ENCODE measurements at regions not wholly inside any gene's neighbourhood (a gene's known extent, or its start where the extent isn't known, plus 50 kb on each side); places are given as distances from the start of the nearest gene placed in this dataset.

DNA sequence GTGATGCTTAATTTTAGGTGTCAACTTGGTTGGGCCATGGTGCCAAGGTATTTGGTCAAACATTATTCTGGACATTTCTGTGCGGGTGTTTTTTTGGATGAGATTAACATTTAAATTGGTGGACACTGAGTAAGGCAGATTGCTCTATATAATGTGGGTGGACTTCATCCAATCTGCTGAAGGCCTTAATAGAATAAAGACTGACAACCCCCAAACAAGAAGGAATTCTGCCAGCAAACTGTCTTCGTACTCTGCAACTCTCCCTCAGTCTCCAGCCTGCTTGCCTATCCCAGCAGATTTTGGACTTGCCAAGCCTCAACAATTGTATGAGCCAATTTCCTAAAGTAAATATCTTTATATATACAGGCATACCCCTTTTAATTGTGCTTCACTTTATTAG lies 850.1 kb downstream of the TBC1D32 start:
- Mint-ChIP-seq H3K27ac (no peak overlapping the region), H3K4me1 (no peaks in the 10 kb centered on the region), H3K4me3 (no peak overlapping the region), H3K9me3 (peaks cover 10% of the 10 kb centered on the region), H3K27me3 (ENCODE audit: insufficient read depth) (no peaks in the 10 kb centered on the region), H3K36me3 (ENCODE audit: low read depth) (no peaks in the 10 kb centered on the region)
- no peaks in the 10 kb centered on the region for H3K4me1 ChIP-seq (ENCODE audit: control insufficient read depth, insufficient read depth, low read length)
- no peak overlapping the region for H3K9ac ChIP-seq (ENCODE audit: extremely low read depth, low read length, poor library complexity, severe bottlenecking)
- no peak overlapping the region for H3K27ac ChIP-seq (ENCODE audit: low read depth, low read length)
- no peaks in the 10 kb centered on the region for H3K36me3 ChIP-seq (ENCODE audit: control insufficient read depth, insufficient read depth, low read length)
- 77 to 92% methylated on average over 2 of the region's 2 CpGs for WGBS, 2 experiments (ENCODE audit: insufficient coverage in 1 of 2, insufficient read length in 1 of 2)
- H3K9me3 ChIP-seq (ENCODE audit: control insufficient read depth, low read length): peaks cover 6% of the 10 kb centered on the region
- no peak for DNase-seq
- H3K4me3 ChIP-seq (ENCODE audit: low read length): no peak overlapping the region
- no peaks in the 10 kb centered on the region for H3K27me3 ChIP-seq (ENCODE audit: control insufficient read depth, insufficient read depth, low read length, poor library complexity, severe bottlenecking)
- TF ChIP-seq, protein P1, sequence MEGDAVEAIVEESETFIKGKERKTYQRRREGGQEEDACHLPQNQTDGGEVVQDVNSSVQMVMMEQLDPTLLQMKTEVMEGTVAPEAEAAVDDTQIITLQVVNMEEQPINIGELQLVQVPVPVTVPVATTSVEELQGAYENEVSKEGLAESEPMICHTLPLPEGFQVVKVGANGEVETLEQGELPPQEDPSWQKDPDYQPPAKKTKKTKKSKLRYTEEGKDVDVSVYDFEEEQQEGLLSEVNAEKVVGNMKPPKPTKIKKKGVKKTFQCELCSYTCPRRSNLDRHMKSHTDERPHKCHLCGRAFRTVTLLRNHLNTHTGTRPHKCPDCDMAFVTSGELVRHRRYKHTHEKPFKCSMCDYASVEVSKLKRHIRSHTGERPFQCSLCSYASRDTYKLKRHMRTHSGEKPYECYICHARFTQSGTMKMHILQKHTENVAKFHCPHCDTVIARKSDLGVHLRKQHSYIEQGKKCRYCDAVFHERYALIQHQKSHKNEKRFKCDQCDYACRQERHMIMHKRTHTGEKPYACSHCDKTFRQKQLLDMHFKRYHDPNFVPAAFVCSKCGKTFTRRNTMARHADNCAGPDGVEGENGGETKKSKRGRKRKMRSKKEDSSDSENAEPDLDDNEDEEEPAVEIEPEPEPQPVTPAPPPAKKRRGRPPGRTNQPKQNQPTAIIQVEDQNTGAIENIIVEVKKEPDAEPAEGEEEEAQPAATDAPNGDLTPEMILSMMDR (conservative IDR thresholded peaks at IDR 0.05): no peak

DNA sequence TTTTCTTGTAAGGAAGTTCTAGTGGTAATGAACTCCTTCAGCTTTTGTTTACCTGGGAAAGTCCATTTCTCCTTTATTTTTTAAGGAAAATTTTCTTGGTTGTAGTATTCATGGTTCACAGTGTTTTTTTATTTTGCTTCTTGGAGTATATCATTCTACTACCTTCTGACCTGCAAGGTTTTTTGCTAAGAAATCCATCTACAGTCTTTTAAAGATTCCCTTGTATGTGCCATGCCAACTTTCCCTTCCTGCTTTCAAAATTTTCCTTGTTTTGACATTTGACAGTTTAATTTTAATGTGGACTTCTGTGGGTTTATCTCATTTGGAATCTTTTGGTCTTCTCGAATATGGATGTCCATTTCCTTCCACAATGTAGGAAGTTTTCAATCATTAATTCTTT lies 855.6 kb downstream of the TBC1D32 start:
- peaks cover 29% of the 10 kb centered on the region for H3K9me3 Mint-ChIP-seq
- no peak overlapping the region for H3K4me3 ChIP-seq (ENCODE audit: low read length)
- H3K27me3 ChIP-seq (ENCODE audit: control insufficient read depth, insufficient read depth, low read length, poor library complexity, severe bottlenecking): no peaks in the 10 kb centered on the region
- no peak overlapping the region for H3K27ac Mint-ChIP-seq
- H3K9ac ChIP-seq (ENCODE audit: extremely low read depth, low read length, poor library complexity, severe bottlenecking): no peak overlapping the region
- no peaks in the 10 kb centered on the region for H3K4me1 ChIP-seq (ENCODE audit: control insufficient read depth, insufficient read depth, low read length)
- no peak overlapping the region for H3K27ac ChIP-seq (ENCODE audit: low read depth, low read length)
- peaks cover 32% of the 10 kb centered on the region for H3K9me3 ChIP-seq (ENCODE audit: control insufficient read depth, low read length)
- no peak for DNase-seq
- WGBS, 2 experiments (ENCODE audit: insufficient coverage in 1 of 2, insufficient read length in 1 of 2): 63% methylated on average over 1 of the region's 1 CpG; no CpG with 5 or more reads in 1 of the 2 experiments
- no peaks in the 10 kb centered on the region for H3K36me3 Mint-ChIP-seq (ENCODE audit: low read depth)
- no peak overlapping the region for H3K4me3 Mint-ChIP-seq
- H3K27me3 Mint-ChIP-seq (ENCODE audit: insufficient read depth): no peaks in the 10 kb centered on the region
- TF ChIP-seq, protein P1 (conservative IDR thresholded peaks at IDR 0.05): no peak
- no peaks in the 10 kb centered on the region for H3K4me1 Mint-ChIP-seq
- no peaks in the 10 kb centered on the region for H3K36me3 ChIP-seq (ENCODE audit: control insufficient read depth, insufficient read depth, low read length)

DNA sequence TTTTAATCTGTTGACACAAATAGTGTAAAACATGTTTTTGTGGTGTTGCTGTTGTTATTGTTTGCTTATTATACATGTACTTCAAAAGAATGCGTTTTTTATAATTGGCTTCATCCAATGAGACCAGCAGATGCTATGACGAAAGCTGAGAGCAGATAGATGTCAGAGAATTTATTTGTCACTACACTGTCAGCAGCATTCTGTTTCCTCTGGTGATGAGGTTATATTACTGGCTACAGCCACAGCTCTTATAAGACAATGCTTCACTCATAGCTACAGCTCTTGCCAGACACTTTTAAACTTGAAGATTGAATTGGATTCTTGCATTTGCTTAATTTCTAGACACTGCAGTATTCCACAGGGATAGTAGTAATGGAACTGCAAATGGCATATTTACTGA lies 860.5 kb downstream of the TBC1D32 start:
- H3K9me3 ChIP-seq (ENCODE audit: control insufficient read depth, low read length): peaks cover 29% of the 10 kb centered on the region
- no peak overlapping the region for H3K27ac ChIP-seq (ENCODE audit: low read depth, low read length)
- H3K36me3 ChIP-seq (ENCODE audit: control insufficient read depth, insufficient read depth, low read length): no peaks in the 10 kb centered on the region
- TF ChIP-seq, protein P1 (conservative IDR thresholded peaks at IDR 0.05): no peak
- H3K27ac Mint-ChIP-seq: no peak overlapping the region
- H3K4me1 Mint-ChIP-seq: no peaks in the 10 kb centered on the region
- peaks cover 20% of the 10 kb centered on the region for H3K9me3 Mint-ChIP-seq
- DNase-seq: no peak
- H3K27me3 Mint-ChIP-seq (ENCODE audit: insufficient read depth): no peaks in the 10 kb centered on the region
- no peak overlapping the region for H3K4me3 ChIP-seq (ENCODE audit: low read length)
- 79 to 100% methylated on average over 1 to 2 of the region's 2 CpGs for WGBS, 2 experiments (ENCODE audit: insufficient coverage in 1 of 2, insufficient read length in 1 of 2)
- no peaks in the 10 kb centered on the region for H3K4me1 ChIP-seq (ENCODE audit: control insufficient read depth, insufficient read depth, low read length)
- no peaks in the 10 kb centered on the region for H3K36me3 Mint-ChIP-seq (ENCODE audit: low read depth)
- no peak overlapping the region for H3K9ac ChIP-seq (ENCODE audit: extremely low read depth, low read length, poor library complexity, severe bottlenecking)
- H3K4me3 Mint-ChIP-seq: no peak overlapping the region
- no peaks in the 10 kb centered on the region for H3K27me3 ChIP-seq (ENCODE audit: control insufficient read depth, insufficient read depth, low read length, poor library complexity, severe bottlenecking)
